ENCODE measurements at regions not wholly inside any gene's neighbourhood (a gene's known extent, or its start where the extent isn't known, plus 50 kb on each side); places are given as distances from the start of the nearest gene placed in this dataset.

GRCh38 chr2:64288321-64289193, 144.3 kb upstream of the PELI1 start:
- H3K36me3 ChIP-seq: no peaks in the 10 kb centered on the region
- no peaks in the 10 kb centered on the region for H3K9me3 ChIP-seq
- H3K4me1 ChIP-seq: peaks cover 36% of the 10 kb centered on the region
- H3K4me3 ChIP-seq: no peak overlapping the region
- TF ChIP-seq CTCF (IDR thresholded peaks at IDR 0.05) (no peak), POLR2A (IDR thresholded peaks at IDR 0.05) (no peak), POLR2AphosphoS5 (IDR thresholded peaks at IDR 0.05; ENCODE audit: insufficient read depth in 1 of 2, low read depth in 1 of 2) (no peak)
- DNase-seq (ENCODE audit: extremely low spot score in 2 of 2): no peak
- H3K27me3 ChIP-seq: no peaks in the 10 kb centered on the region
- H3K27ac ChIP-seq: peak overlapping the region; percentile 42
- intact Hi-C loops (cut with DNase I): no loop called here

- Histone ChIP-seq H3K27me3 (no peaks in the 10 kb centered on the region), H3K27ac (peak overlapping the region; percentile 42), H3K9me3 (no peaks in the 10 kb centered on the region), H3K4me3 (no peak overlapping the region), H3K36me3 (no peaks in the 10 kb centered on the region), H3K4me1 (peaks cover 30% of the 10 kb centered on the region)
- intact Hi-C loops (cut with DNase I): no loop called here
- DNase-seq (ENCODE audit: extremely low spot score in 2 of 2): no peak
- TF ChIP-seq POLR2AphosphoS5 (IDR thresholded peaks at IDR 0.05; ENCODE audit: insufficient read depth in 1 of 2, low read depth in 1 of 2): no peak
- TF ChIP-seq POLR2A (IDR thresholded peaks at IDR 0.05): no peak
- no peak for TF ChIP-seq CTCF (IDR thresholded peaks at IDR 0.05)
These were observed 145.0 kb upstream of the PELI1 start for GRCh38 chr2:64289251-64289650.

GRCh38 chr2:64289737-64290136, 145.5 kb upstream of the PELI1 start:
- Histone ChIP-seq H3K27ac (no peak overlapping the region), H3K4me1 (peaks cover 27% of the 10 kb centered on the region), H3K9me3 (no peaks in the 10 kb centered on the region), H3K4me3 (no peak overlapping the region), H3K27me3 (no peaks in the 10 kb centered on the region), H3K36me3 (no peaks in the 10 kb centered on the region)
- intact Hi-C loops (cut with DNase I): no loop called here
- TF ChIP-seq CTCF (IDR thresholded peaks at IDR 0.05) (no peak), POLR2A (IDR thresholded peaks at IDR 0.05) (no peak), POLR2AphosphoS5 (IDR thresholded peaks at IDR 0.05; ENCODE audit: insufficient read depth in 1 of 2, low read depth in 1 of 2) (no peak)
- DNase-seq (ENCODE audit: extremely low spot score in 2 of 2): no peak

GRCh38 chr2:64291181-64291580, 147.0 kb upstream of the PELI1 start:
- H3K4me3 ChIP-seq: no peak overlapping the region
- H3K27ac ChIP-seq: no peak overlapping the region
- peaks cover 20% of the 10 kb centered on the region for H3K4me1 ChIP-seq
- no peaks in the 10 kb centered on the region for H3K9me3 ChIP-seq
- TF ChIP-seq POLR2AphosphoS5 (IDR thresholded peaks at IDR 0.05; ENCODE audit: insufficient read depth in 1 of 2, low read depth in 1 of 2) (peak in 1 of 2 donors; percentile 57), POLR2A (IDR thresholded peaks at IDR 0.05) (no peak)
- no peak for DNase-seq (ENCODE audit: extremely low spot score in 2 of 2)
- no peaks in the 10 kb centered on the region for H3K36me3 ChIP-seq
- no peaks in the 10 kb centered on the region for H3K27me3 ChIP-seq
- intact Hi-C loops (cut with DNase I): no loop called here

- TF ChIP-seq CTCF (IDR thresholded peaks at IDR 0.05) (no peak), POLR2A (IDR thresholded peaks at IDR 0.05) (no peak), POLR2AphosphoS5 (IDR thresholded peaks at IDR 0.05; ENCODE audit: insufficient read depth in 1 of 2, low read depth in 1 of 2) (no peak)
- no peak for DNase-seq (ENCODE audit: extremely low spot score in 2 of 2)
- intact Hi-C loops (cut with DNase I): no loop called here
- no peak overlapping the region for H3K27ac ChIP-seq
- no peak overlapping the region for H3K4me3 ChIP-seq
- H3K4me1 ChIP-seq: no peaks in the 10 kb centered on the region
- no peaks in the 10 kb centered on the region for H3K9me3 ChIP-seq
- no peaks in the 10 kb centered on the region for H3K27me3 ChIP-seq
- H3K36me3 ChIP-seq: no peaks in the 10 kb centered on the region
These were observed 151.3 kb upstream of the PELI1 start for GRCh38 chr2:64295326-64296139.
